Thyroid gland (tissue), 4 donors: ENCODE measurements at regions not wholly inside any gene's neighbourhood (a gene's known extent, or its start where the extent isn't known, plus 50 kb on each side); places are given as distances from the start of the nearest gene placed in this dataset.

Experiments
- CTCF ChIP-seq, 6 experiments: fragments of 200-600 bp in 3 of 6; fragments of 450-650 bp in 3 of 6; sonication (generic) in 3 of 6; IDR thresholded peaks; one replicate each; pipeline ENCODE4 v1.5.1; 2016 to 2019; ENCODE audit warnings: antibody characterized with exemption in 6 of 6, mild to moderate bottlenecking in 2 of 6, inconsistent platforms in 1 of 6, moderate library complexity in 1 of 6
- POLR2A ChIP-seq, 2 donors: fragments of 450-650 bp; IDR thresholded peaks; one replicate each; pipeline ENCODE4 v1.6.1; 2017; ENCODE audit warnings: antibody characterized with exemption in 2 of 2, mild to moderate bottlenecking in 2 of 2, moderate library complexity in 1 of 2

- TF ChIP-seq POLR2A (IDR thresholded peaks at IDR 0.05) (no peak), CTCF (IDR thresholded peaks at IDR 0.05) (no peak)
These were observed 162.3 kb downstream of the KLF5 start for GRCh38 chr13:73220966-73221720.
